ENCODE measurements at regions not wholly inside any gene's neighbourhood (a gene's known extent, or its start where the extent isn't known, plus 50 kb on each side); places are given as distances from the start of the nearest gene placed in this dataset.

- H3K27ac Mint-ChIP-seq: no peak overlapping the region
- Histone ChIP-seq H3K36me3 (ENCODE audit: insufficient read depth, low read length) (no peaks in the 10 kb centered on the region), H3K4me1 (ENCODE audit: insufficient read depth, low read length) (no peaks in the 10 kb centered on the region), H3K27ac (ENCODE audit: low read depth, low read length) (no peak overlapping the region), H3K27me3 (ENCODE audit: insufficient read depth, low read length) (no peaks in the 10 kb centered on the region), H3K4me3 (ENCODE audit: low read length in 2 of 2) (no peak overlapping the region), H3K9me3 (ENCODE audit: control insufficient read depth in 1 of 2, low read length in 2 of 2) (no peaks in the 10 kb centered on the region)
- H3K4me1 Mint-ChIP-seq: no peaks in the 10 kb centered on the region
- ChIA-PET POLR2A (ENCODE audit: partially characterized antibody) (no interaction called here), CTCF (ENCODE audit: partially characterized antibody) (no interaction called here)
- no peak for DNase-seq
- H3K9me3 Mint-ChIP-seq: peaks cover 0 to 3% (median under 1%) of the 10 kb centered on the region in 8 donors
- intact Hi-C loops (cut with micrococcal nuclease): no loop called here
- H3K27me3 Mint-ChIP-seq: no peaks in the 10 kb centered on the region
- no peak overlapping the region for H3K4me3 Mint-ChIP-seq
- H3K36me3 Mint-ChIP-seq: no peaks in the 10 kb centered on the region
Observed at GRCh38 chr4:165602621-165603020, 223.8 kb downstream of the CPE start.

DNA sequence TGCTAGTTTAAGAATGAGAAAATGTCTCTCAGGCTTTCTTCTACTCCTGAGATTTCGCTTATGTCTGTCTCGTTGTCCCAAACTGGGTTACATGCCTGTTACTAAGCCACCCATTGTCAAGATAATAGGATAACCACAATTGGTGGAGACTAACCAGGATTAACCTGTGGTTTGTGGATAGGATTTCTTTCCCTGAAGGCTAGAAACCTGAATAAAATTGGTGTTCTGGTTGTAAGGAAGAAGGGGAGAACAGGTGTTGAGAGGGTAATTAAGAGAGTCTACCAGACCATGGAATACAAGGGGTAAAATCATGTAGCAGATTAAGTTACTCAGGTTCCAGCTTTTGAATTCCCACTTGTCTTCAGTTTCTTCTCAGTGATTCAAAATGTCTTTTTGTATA is 225.4 kb downstream of the CPE start:
- Mint-ChIP-seq H3K4me3 (no peak overlapping the region), H3K36me3 (no peaks in the 10 kb centered on the region), H3K9me3 (peaks cover 0 to 3% (median under 1%) of the 10 kb centered on the region in 8 donors), H3K27ac (no peak overlapping the region), H3K27me3 (peaks cover 0 to under 1% of the 10 kb centered on the region in 2 donors), H3K4me1 (no peaks in the 10 kb centered on the region)
- POLR2A ChIA-PET (ENCODE audit: partially characterized antibody): no interaction called here
- Histone ChIP-seq H3K4me3 (ENCODE audit: low read length in 2 of 2) (no peak overlapping the region), H3K4me1 (ENCODE audit: insufficient read depth, low read length) (no peaks in the 10 kb centered on the region), H3K27me3 (ENCODE audit: insufficient read depth, low read length) (no peaks in the 10 kb centered on the region), H3K36me3 (ENCODE audit: insufficient read depth, low read length) (no peaks in the 10 kb centered on the region), H3K9me3 (ENCODE audit: control insufficient read depth in 1 of 2, low read length in 2 of 2) (no peaks in the 10 kb centered on the region), H3K27ac (ENCODE audit: low read depth, low read length) (no peak overlapping the region)
- CTCF ChIA-PET (ENCODE audit: partially characterized antibody): no interaction called here
- intact Hi-C loops (cut with micrococcal nuclease): no loop called here
- DNase-seq: no peak

GRCh38 chr4:165605811-165606210 is 227.0 kb downstream of the CPE start:
- Mint-ChIP-seq H3K27me3 (peaks cover 0 to 2% of the 10 kb centered on the region in 2 donors), H3K4me1 (peaks cover 0 to 5% (median under 1%) of the 10 kb centered on the region in 4 donors), H3K9me3 (peaks cover 0 to 3% (median under 1%) of the 10 kb centered on the region in 8 donors), H3K27ac (no peak overlapping the region), H3K36me3 (no peaks in the 10 kb centered on the region), H3K4me3 (no peak overlapping the region)
- DNase-seq: no peak
- ChIA-PET POLR2A (ENCODE audit: partially characterized antibody) (no interaction called here), CTCF (ENCODE audit: partially characterized antibody) (no interaction called here)
- no peaks in the 10 kb centered on the region for H3K4me1 ChIP-seq (ENCODE audit: insufficient read depth, low read length)
- H3K27ac ChIP-seq (ENCODE audit: low read depth, low read length): no peak overlapping the region
- H3K4me3 ChIP-seq (ENCODE audit: low read length in 2 of 2): no peak overlapping the region
- no peaks in the 10 kb centered on the region for H3K36me3 ChIP-seq (ENCODE audit: insufficient read depth, low read length)
- no peaks in the 10 kb centered on the region for H3K27me3 ChIP-seq (ENCODE audit: insufficient read depth, low read length)
- no peaks in the 10 kb centered on the region for H3K9me3 ChIP-seq (ENCODE audit: control insufficient read depth in 1 of 2, low read length in 2 of 2)
- intact Hi-C loops (cut with micrococcal nuclease): no loop called here

DNA sequence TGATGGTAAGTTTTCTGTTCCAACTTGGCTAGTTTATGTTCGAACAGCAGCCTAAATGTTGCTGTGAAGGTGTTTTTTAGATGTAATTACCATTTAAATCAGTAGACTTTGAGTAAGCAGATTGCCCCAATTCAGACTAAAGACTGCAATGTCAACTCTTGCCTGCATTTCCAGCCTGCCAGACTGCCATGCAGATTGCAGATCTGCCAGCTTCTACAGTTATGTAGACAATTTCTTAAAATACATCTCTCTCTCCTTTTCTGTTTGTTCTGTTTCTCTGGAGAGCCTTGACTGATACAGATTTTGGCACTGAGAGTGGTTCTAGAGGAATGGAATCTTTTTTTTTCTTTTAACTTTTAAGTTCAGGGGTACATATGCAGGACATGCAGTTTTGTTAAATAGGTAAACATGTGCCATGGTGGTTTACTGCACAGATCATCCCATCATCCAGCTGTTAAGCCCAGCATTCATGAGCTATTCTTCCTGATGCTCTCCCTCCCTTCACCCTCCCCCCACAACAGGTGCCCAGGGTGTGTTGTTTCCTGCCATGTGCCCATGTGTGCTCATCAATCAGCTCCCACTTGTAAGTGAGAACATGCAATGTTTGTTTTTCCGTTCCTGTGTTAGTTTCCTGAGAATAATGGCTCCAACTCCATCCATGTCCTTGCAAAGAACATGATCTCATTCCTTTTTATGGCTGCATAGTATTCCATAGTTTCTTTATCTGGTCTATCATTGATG is 227.8 kb downstream of the CPE start:
- Histone ChIP-seq H3K4me1 (ENCODE audit: insufficient read depth, low read length) (no peaks in the 10 kb centered on the region), H3K27me3 (ENCODE audit: insufficient read depth, low read length) (no peaks in the 10 kb centered on the region), H3K9me3 (ENCODE audit: control insufficient read depth in 1 of 2, low read length in 2 of 2) (no peaks in the 10 kb centered on the region), H3K36me3 (ENCODE audit: insufficient read depth, low read length) (no peaks in the 10 kb centered on the region), H3K4me3 (ENCODE audit: low read length in 2 of 2) (no peak overlapping the region), H3K27ac (ENCODE audit: low read depth, low read length) (no peak overlapping the region)
- Mint-ChIP-seq H3K27me3 (peaks cover 0 to 2% of the 10 kb centered on the region in 2 donors), H3K36me3 (no peaks in the 10 kb centered on the region), H3K27ac (no peak overlapping the region), H3K4me1 (peaks cover 0 to 11% (median 2%) of the 10 kb centered on the region in 4 donors), H3K9me3 (peaks cover 0 to 3% (median 0%) of the 10 kb centered on the region in 8 donors), H3K4me3 (no peak overlapping the region)
- intact Hi-C loops (cut with micrococcal nuclease): no loop called here
- POLR2A ChIA-PET (ENCODE audit: partially characterized antibody): no interaction called here
- DNase-seq: no peak
- CTCF ChIA-PET (ENCODE audit: partially characterized antibody): no interaction called here

DNA sequence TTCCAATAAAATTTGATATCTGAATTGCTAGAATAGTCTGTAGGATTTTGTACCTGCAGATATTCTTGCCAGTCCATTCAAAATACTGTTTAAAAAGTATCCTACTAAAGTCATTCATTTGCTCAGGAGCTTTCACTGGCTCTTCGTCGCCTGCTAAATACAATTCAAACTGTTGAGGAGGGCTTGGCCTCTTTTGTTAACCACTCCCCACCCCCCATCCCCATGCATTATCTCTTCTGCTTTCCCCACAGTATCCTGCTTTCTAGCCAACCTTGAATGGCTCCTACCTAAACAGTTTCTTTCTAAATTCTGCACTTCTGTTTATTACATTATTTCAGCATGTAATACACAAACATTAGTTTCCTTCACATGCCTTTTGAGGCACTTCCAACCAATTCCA is 230.8 kb downstream of the CPE start:
- Mint-ChIP-seq H3K27ac (no peak overlapping the region), H3K36me3 (no peaks in the 10 kb centered on the region), H3K27me3 (peaks cover 0 to 2% of the 10 kb centered on the region in 2 donors), H3K4me3 (no peak overlapping the region), H3K9me3 (peaks cover 0 to 3% (median 0%) of the 10 kb centered on the region in 8 donors), H3K4me1 (peaks cover 0 to 22% (median 2%) of the 10 kb centered on the region in 4 donors)
- no peak for DNase-seq
- intact Hi-C loops (cut with micrococcal nuclease): no loop called here
- no peak overlapping the region for H3K27ac ChIP-seq (ENCODE audit: low read depth, low read length)
- H3K27me3 ChIP-seq (ENCODE audit: insufficient read depth, low read length): no peaks in the 10 kb centered on the region
- ChIA-PET POLR2A (ENCODE audit: partially characterized antibody) (no interaction called here), CTCF (ENCODE audit: partially characterized antibody) (no interaction called here)
- no peak overlapping the region for H3K4me3 ChIP-seq (ENCODE audit: low read length in 2 of 2)
- H3K9me3 ChIP-seq (ENCODE audit: control insufficient read depth in 1 of 2, low read length in 2 of 2): no peaks in the 10 kb centered on the region
- H3K4me1 ChIP-seq (ENCODE audit: insufficient read depth, low read length): no peaks in the 10 kb centered on the region
- H3K36me3 ChIP-seq (ENCODE audit: insufficient read depth, low read length): no peaks in the 10 kb centered on the region

DNA sequence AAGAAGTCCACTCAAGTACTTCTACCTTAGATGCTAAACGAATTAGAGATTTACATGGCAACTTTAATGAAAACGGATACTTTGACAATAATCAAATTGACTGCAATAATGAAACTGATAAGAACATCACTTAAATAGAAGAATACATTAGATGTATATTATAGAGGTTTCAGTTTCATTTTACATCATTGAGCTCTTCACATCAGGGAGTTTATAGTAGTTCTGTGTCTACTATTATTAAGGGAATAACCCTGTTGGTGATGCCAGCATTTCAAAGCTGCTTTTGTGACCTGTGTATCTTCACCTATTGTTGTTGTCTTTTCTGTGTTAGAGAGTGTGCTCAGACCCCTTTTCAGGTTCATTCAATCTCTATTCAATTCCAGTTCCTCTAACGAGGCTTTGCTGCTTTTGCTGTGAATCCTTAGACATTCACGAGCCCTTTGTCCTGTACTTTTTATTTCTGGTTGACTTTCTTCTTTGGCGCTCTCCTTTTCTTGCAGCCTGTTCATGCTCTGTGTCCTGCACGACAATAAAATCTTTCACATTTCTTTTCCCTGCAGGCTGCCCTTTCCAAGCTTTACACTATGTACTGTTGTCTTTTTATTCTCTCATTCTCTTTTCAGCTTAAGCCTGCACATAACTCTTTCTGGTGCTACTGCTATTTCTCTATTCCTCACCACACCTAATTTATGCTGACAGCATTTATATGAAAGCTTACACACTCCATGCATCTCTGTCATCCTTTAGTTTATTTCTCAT is 232.1 kb downstream of the CPE start:
- Histone ChIP-seq H3K36me3 (ENCODE audit: insufficient read depth, low read length) (no peaks in the 10 kb centered on the region), H3K9me3 (ENCODE audit: control insufficient read depth in 1 of 2, low read length in 2 of 2) (no peaks in the 10 kb centered on the region), H3K4me3 (ENCODE audit: low read length in 2 of 2) (no peak overlapping the region), H3K27me3 (ENCODE audit: insufficient read depth, low read length) (no peaks in the 10 kb centered on the region), H3K4me1 (ENCODE audit: insufficient read depth, low read length) (no peaks in the 10 kb centered on the region), H3K27ac (ENCODE audit: low read depth, low read length) (no peak overlapping the region)
- ChIA-PET CTCF (ENCODE audit: partially characterized antibody) (no interaction called here), POLR2A (ENCODE audit: partially characterized antibody) (no interaction called here)
- intact Hi-C loops (cut with micrococcal nuclease): no loop called here
- H3K27me3 Mint-ChIP-seq: peaks cover 0 to 2% of the 10 kb centered on the region in 2 donors
- peaks cover 0 to 3% (median 0%) of the 10 kb centered on the region in 8 donors for H3K9me3 Mint-ChIP-seq
- no peaks in the 10 kb centered on the region for H3K36me3 Mint-ChIP-seq
- peak overlapping the region in 1 of 7 donors; percentile 26 for H3K27ac Mint-ChIP-seq
- peak overlapping the region in 4 of 8 donors; percentile 4 to 81 (median 26) for H3K4me3 Mint-ChIP-seq
- no peak for DNase-seq
- H3K4me1 Mint-ChIP-seq: peaks cover 0 to 22% (median 2%) of the 10 kb centered on the region in 4 donors

DNA sequence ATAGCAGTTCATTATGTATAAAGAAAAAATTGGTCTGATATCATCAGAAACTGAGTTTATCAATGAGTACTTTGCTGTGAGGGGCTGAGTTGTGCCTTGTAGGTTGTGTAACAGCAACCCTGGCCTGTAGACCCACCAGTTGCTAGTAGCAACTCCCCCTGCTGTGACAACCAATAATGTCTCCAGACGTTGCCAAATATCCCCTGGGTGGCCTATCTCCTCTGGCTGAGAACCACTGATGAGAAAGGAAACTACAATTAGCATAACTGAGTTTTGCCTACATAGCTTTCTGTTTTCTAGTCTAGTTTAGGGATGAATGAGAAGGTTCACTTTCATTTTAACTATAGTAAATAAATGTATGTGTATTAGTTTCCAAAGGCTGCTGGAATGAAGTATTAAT is 234.1 kb downstream of the CPE start:
- Histone ChIP-seq H3K36me3 (ENCODE audit: insufficient read depth, low read length) (no peaks in the 10 kb centered on the region), H3K4me3 (ENCODE audit: low read length in 2 of 2) (no peak overlapping the region), H3K27ac (ENCODE audit: low read depth, low read length) (no peak overlapping the region), H3K4me1 (ENCODE audit: insufficient read depth, low read length) (no peaks in the 10 kb centered on the region), H3K27me3 (ENCODE audit: insufficient read depth, low read length) (no peaks in the 10 kb centered on the region), H3K9me3 (ENCODE audit: control insufficient read depth in 1 of 2, low read length in 2 of 2) (no peaks in the 10 kb centered on the region)
- Mint-ChIP-seq H3K36me3 (no peaks in the 10 kb centered on the region), H3K9me3 (peaks cover 0 to 7% (median 0%) of the 10 kb centered on the region in 8 donors), H3K27me3 (peaks cover 0 to 6% of the 10 kb centered on the region in 2 donors), H3K27ac (peak overlapping the region in 1 of 7 donors; percentile 71), H3K4me3 (no peak overlapping the region), H3K4me1 (peaks cover 0 to 22% (median 2%) of the 10 kb centered on the region in 4 donors)
- POLR2A ChIA-PET (ENCODE audit: partially characterized antibody): no interaction called here
- no peak for DNase-seq
- intact Hi-C loops (cut with micrococcal nuclease): no loop called here
- CTCF ChIA-PET (ENCODE audit: partially characterized antibody): no interaction called here

Measured in CD4-positive, alpha-beta memory T cell (primary cell).